ENCODE measurements at regions not wholly inside any gene's neighbourhood (a gene's known extent, or its start where the extent isn't known, plus 50 kb on each side); places are given as distances from the start of the nearest gene placed in this dataset.
"Not testable (repeated sequence)": the region's sequence is repeated elsewhere in the genome, so short reads cannot be mapped to it uniquely, and the experiment has no call there.

DNA sequence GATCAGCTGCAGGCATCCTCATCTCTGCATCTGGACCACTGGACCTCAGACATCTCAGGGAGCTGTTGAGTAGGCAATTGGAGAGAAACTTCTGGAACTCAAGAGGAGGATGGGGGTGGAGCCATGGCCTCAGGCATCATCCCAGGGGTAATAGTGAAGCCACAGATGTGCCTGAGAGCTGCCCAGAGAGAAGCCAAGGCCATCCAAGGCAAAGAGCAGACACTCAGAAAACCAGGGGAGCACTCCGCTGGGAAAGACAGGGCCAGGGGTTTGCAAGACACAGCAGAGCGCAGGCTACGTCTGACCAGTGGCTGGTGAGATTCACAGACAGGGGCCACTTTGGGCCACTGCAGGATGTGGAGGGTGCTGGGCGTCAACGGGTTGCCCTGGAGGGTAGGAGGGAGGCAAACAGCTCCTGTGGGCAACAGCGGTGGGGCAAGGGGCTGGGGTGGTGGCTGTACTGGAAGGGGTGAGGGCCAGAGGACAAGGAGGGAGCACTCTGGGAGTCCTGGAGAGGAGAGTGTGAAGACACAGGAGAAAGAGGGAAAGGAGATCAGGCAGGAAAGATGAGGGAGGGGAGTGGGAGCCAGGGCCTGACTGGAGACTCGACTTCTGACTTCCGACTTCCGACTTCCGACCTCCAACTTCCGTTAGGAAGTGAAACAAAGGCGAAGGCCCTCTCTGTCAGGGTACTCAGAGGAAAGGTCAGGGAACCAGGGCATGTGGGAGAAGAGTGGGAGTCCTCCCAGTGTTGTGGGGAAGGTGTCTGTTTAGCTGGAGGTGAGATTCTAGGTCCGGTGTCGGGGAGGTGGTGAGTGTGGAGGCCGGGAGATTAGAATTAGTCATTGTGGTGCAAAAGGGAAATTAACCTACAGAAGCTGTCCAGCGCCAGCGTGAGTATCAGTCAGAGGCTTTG, 69.7 kb upstream of the ANTXRL start:
- Mint-ChIP-seq H3K9me3 (no peaks in the 10 kb centered on the region), H3K27ac (no peak overlapping the region), H3K4me1 (no peaks in the 10 kb centered on the region), H3K27me3 (peaks cover 1% of the 10 kb centered on the region), H3K4me3 (no peak overlapping the region), H3K36me3 (ENCODE audit: low read depth) (no peaks in the 10 kb centered on the region)
- intact Hi-C loops (cut with micrococcal nuclease), result no loop called here
- TF ChIP-seq, protein P1, sequence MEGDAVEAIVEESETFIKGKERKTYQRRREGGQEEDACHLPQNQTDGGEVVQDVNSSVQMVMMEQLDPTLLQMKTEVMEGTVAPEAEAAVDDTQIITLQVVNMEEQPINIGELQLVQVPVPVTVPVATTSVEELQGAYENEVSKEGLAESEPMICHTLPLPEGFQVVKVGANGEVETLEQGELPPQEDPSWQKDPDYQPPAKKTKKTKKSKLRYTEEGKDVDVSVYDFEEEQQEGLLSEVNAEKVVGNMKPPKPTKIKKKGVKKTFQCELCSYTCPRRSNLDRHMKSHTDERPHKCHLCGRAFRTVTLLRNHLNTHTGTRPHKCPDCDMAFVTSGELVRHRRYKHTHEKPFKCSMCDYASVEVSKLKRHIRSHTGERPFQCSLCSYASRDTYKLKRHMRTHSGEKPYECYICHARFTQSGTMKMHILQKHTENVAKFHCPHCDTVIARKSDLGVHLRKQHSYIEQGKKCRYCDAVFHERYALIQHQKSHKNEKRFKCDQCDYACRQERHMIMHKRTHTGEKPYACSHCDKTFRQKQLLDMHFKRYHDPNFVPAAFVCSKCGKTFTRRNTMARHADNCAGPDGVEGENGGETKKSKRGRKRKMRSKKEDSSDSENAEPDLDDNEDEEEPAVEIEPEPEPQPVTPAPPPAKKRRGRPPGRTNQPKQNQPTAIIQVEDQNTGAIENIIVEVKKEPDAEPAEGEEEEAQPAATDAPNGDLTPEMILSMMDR (IDR thresholded peaks at IDR 0.05), result no peak
- POLR2A ChIA-PET, result no interaction called here
- CTCF ChIA-PET, result no interaction called here
- DNase-seq (no peak), ATAC-seq (ENCODE audit: low read depth) (no peak)

DNA sequence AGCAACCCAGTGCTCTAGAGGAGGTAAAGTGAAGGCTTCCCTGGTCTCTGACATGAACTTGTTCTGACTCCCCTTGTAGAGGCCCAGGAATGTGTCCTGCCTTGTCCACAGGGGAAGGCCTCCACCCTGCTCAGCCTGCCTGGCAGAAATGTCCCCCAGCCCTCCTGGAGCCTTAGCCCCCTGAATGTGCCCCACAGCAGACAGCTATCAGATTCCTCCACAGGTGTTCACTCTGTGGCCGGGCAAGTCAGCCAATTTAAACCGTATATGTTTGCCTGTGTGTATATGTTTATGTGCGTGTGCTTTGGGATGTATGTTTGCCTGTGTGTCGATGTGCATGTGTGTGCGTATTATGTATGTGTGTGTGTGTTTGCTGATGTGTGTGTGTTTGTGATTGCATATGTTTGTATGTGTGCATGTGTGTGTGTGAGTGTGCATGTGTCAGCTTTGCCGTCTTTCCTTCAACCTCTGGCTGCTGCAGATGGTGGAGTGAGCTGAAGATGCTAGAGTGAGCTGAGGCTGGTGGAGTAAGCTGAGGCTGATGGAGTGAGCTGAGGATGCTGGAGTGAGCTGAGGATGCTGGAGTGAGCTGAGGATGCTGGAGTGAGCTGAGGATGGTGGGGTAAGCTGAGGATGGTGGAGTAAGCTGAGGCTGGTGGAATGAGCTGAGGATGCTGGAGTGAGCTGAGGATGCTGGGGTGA, 68.9 kb upstream of the ANTXRL start:
- TF ChIP-seq, protein P1 (IDR thresholded peaks at IDR 0.05), result no peak
- no peak for DNase-seq
- H3K36me3 Mint-ChIP-seq (ENCODE audit: low read depth), result no peaks in the 10 kb centered on the region
- H3K27ac Mint-ChIP-seq, result no peak overlapping the region
- CTCF ChIA-PET, result no interaction called here
- POLR2A ChIA-PET, result no interaction called here
- no peak overlapping the region for H3K4me3 Mint-ChIP-seq
- intact Hi-C loops (cut with micrococcal nuclease), result no loop called here
- peaks cover 1% of the 10 kb centered on the region for H3K27me3 Mint-ChIP-seq
- H3K9me3 Mint-ChIP-seq, result no peaks in the 10 kb centered on the region
- H3K4me1 Mint-ChIP-seq, result no peaks in the 10 kb centered on the region
- ATAC-seq (ENCODE audit: low read depth), result no peak

DNA sequence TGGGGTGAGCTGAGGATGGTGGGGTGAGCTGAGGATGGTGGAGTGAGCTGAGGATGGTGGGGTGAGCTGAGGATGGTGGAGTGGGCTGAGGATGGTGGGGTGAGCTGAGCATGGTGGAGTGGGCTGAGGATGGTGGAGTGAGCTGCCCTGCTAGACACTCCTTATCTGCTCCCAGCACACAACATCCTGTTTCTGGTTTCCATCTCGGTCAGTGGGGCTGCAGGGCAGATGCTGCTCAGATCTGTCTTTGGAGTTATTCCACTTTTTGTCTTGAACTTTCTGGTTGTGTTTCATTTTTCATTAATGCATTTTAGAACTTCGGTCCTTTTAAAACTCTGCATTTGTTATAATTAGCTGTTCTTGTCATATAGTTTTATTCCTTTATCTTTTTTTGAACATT, 67.9 kb upstream of the ANTXRL start:
- TF ChIP-seq, protein P1 (IDR thresholded peaks at IDR 0.05), result no peak
- Mint-ChIP-seq H3K4me1 (no peaks in the 10 kb centered on the region), H3K27me3 (peaks cover 1% of the 10 kb centered on the region), H3K36me3 (ENCODE audit: low read depth) (no peaks in the 10 kb centered on the region), H3K27ac (no peak overlapping the region), H3K9me3 (no peaks in the 10 kb centered on the region), H3K4me3 (no peak overlapping the region)
- DNase-seq, result no peak
- ChIA-PET POLR2A (no interaction called here), CTCF (no interaction called here)
- ATAC-seq (ENCODE audit: low read depth), result no peak
- intact Hi-C loops (cut with micrococcal nuclease), result no loop called here

DNA sequence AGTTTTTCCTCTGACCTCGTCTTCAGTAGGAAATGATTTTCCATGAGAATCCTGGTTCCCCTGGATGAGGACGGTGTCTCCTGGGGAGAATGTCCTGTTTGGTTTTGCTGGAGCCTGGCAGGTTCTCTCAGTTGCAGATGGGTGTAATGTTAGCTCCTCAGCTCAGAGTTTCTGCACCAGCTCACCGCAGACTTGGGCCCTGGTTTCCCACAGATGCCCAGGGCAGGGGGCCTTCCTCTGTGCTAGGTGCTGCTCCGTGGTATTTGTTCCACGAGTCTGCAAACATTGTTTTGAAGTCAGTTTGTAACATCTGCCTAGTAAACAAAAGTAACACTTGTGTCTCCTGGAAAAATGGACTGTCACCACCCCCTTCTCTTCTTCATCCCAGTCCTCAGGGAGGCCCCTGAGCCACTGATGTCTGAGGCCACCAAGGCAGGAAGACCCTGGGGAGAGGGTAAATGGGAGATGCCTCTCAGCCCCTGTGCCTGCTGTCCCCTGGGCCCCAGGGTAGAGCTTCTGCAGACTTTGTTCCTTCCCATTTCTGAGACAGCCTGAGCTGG, 67.3 kb upstream of the ANTXRL start:
- H3K9me3 Mint-ChIP-seq; H3K4me3 Mint-ChIP-seq; CTCF ChIA-PET; POLR2A ChIA-PET; intact Hi-C loops (cut with micrococcal nuclease); H3K27ac Mint-ChIP-seq; H3K27me3 Mint-ChIP-seq; DNase-seq; H3K36me3 Mint-ChIP-seq (ENCODE audit: low read depth); ATAC-seq (ENCODE audit: low read depth); H3K4me1 Mint-ChIP-seq: not testable (repeated sequence)

DNA sequence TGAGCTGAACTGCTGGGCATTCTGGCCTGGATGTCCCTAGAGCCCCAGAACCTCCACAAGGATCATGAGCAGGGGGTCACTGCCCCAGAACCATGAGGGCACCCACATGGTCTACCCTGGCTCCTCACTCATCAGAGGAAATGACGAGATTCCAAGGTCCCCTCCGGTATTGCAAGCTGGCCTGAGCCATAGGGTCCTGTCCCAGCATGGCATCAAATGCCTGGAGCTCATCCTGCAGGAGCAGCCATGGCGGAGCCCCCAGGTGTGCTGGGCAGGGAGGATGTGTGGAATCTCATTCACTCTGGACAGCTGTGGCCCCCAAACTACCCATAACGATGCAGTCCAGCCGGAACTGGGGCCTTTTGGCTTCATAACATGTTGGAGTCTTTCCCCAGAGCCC, 66.6 kb upstream of the ANTXRL start:
- H3K36me3 Mint-ChIP-seq (ENCODE audit: low read depth), result no peaks in the 10 kb centered on the region
- no peaks in the 10 kb centered on the region for H3K9me3 Mint-ChIP-seq
- intact Hi-C loops (cut with micrococcal nuclease), result loop anchor here (10.0 kb wide), 1 partner anchor 985 kb away; no protein-coding TSS in a partner anchor
- ATAC-seq (ENCODE audit: low read depth) (no peak), DNase-seq (no peak)
- POLR2A ChIA-PET, result no interaction called here
- CTCF ChIA-PET, result no interaction called here
- peaks cover 1% of the 10 kb centered on the region for H3K27me3 Mint-ChIP-seq
- no peak overlapping the region for H3K27ac Mint-ChIP-seq
- TF ChIP-seq, protein P1 (IDR thresholded peaks at IDR 0.05), result no peak
- no peaks in the 10 kb centered on the region for H3K4me1 Mint-ChIP-seq
- no peak overlapping the region for H3K4me3 Mint-ChIP-seq
